ENCODE measurements at regions not wholly inside any gene's neighbourhood (a gene's known extent, or its start where the extent isn't known, plus 50 kb on each side); places are given as distances from the start of the nearest gene placed in this dataset.

DNA sequence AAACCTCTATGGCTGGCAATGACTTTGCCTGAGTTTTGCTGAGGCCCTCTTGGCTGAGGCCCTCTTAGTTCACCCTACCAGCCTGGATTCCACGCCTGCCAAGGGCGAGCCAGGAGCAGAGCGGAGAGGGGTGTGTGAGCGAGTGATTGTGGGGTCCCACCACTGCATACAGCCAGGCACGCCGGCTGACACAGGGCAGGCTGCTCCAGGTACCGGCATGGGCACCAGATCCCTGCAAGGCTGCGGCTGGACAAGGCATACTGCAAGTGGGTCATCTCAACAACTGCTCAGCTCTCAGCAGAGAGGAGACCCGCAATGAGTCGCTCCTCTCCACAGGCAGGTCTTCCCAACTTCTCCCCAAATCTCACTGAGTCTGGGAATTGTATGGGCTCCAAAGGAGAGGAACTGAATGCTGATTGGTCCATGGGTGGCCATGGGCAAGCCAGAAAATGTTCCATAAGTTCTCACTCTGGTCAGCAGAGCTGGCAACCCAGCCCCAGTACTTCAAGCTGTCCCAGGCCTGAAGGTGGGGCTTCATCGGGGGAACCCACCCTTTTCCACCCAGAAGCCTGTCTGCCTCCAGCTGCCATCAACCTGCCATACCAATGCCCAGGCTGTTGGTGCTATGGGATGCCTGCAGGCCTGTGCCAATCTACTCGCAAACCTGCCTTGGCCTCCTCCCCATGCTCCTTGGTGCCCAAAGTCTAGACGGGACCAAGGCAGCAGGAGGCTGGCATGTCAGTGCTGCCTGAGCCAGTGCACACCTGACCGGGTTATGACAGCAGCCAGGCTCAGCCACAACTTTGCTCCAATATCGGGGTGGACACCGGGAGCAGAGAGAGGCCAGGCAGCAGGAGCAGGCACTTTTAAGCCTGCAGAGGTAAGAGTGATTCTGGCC lies 1273.6 kb upstream of the GBE1 start:
- peaks cover 5% of the 10 kb centered on the region for H3K9me3 Mint-ChIP-seq
- no peaks in the 10 kb centered on the region for H3K27me3 Mint-ChIP-seq
- H3K4me3 Mint-ChIP-seq, result no peak overlapping the region
- H3K36me3 Mint-ChIP-seq (ENCODE audit: low read depth), result no peaks in the 10 kb centered on the region
- DNase-seq, result no peak
- ATAC-seq, result no peak
- no peak overlapping the region for H3K27ac Mint-ChIP-seq
- no peaks in the 10 kb centered on the region for H3K4me1 Mint-ChIP-seq

- Mint-ChIP-seq H3K9me3 (peaks cover 7% of the 10 kb centered on the region), H3K4me1 (no peaks in the 10 kb centered on the region), H3K4me3 (no peak overlapping the region), H3K27me3 (no peaks in the 10 kb centered on the region), H3K36me3 (ENCODE audit: low read depth) (no peaks in the 10 kb centered on the region), H3K27ac (no peak overlapping the region)
- DNase-seq (no peak), ATAC-seq (no peak)
Observed at GRCh38 chr3:83033133-83033532, 1271.7 kb upstream of the GBE1 start.

GRCh38 chr3:83023086-83023485 lies 1261.6 kb upstream of the GBE1 start:
- Mint-ChIP-seq H3K4me3 (no peak overlapping the region), H3K27me3 (no peaks in the 10 kb centered on the region), H3K36me3 (ENCODE audit: low read depth) (no peaks in the 10 kb centered on the region), H3K27ac (no peak overlapping the region), H3K9me3 (peaks cover 22% of the 10 kb centered on the region), H3K4me1 (no peaks in the 10 kb centered on the region)
- no peak for DNase-seq
- ATAC-seq, result no peak

- no peaks in the 10 kb centered on the region for H3K27me3 Mint-ChIP-seq
- H3K4me3 Mint-ChIP-seq, result no peak overlapping the region
- no peak overlapping the region for H3K27ac Mint-ChIP-seq
- DNase-seq, result no peak
- ATAC-seq, result no peak
- no peaks in the 10 kb centered on the region for H3K4me1 Mint-ChIP-seq
- H3K36me3 Mint-ChIP-seq (ENCODE audit: low read depth), result no peaks in the 10 kb centered on the region
- peaks cover 4% of the 10 kb centered on the region for H3K9me3 Mint-ChIP-seq
Observed at GRCh38 chr3:83011481-83011880, 1250.0 kb upstream of the GBE1 start.

GRCh38 chr3:83003917-83004316 lies 1242.5 kb upstream of the GBE1 start:
- no peak overlapping the region for H3K27ac Mint-ChIP-seq
- H3K4me3 Mint-ChIP-seq, result no peak overlapping the region
- DNase-seq, result no peak
- no peaks in the 10 kb centered on the region for H3K4me1 Mint-ChIP-seq
- ATAC-seq, result no peak
- peaks cover 4% of the 10 kb centered on the region for H3K9me3 Mint-ChIP-seq
- H3K27me3 Mint-ChIP-seq, result no peaks in the 10 kb centered on the region
- H3K36me3 Mint-ChIP-seq (ENCODE audit: low read depth), result no peaks in the 10 kb centered on the region

DNA sequence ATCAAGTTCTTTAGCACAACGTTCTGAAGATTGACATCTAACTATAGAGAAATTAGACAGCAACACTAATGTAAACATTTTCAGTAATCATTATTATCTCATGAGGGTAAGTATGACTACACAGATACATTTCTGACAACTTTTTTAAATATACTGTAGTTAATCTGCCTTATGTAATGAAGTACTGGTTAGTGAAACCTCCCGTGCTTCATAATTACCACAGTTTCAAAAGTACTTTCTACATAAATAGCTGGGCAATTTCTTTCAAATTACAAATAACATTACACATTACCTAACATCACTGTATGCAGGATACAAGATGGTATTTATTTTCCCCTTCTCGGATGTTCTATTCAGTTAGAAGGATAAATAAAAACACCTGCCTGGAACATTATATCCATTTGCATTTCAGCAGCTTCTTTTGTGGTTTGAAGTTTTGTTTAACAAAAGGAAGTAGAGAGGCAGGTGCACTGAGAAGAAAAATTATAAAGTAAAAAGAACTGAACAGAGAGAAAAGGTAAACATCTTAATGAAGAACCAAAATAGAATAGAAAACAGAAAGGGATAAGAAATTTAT lies 1241.5 kb upstream of the GBE1 start:
- ATAC-seq, result no peak
- Mint-ChIP-seq H3K27ac (no peak overlapping the region), H3K4me1 (no peaks in the 10 kb centered on the region)

DNA sequence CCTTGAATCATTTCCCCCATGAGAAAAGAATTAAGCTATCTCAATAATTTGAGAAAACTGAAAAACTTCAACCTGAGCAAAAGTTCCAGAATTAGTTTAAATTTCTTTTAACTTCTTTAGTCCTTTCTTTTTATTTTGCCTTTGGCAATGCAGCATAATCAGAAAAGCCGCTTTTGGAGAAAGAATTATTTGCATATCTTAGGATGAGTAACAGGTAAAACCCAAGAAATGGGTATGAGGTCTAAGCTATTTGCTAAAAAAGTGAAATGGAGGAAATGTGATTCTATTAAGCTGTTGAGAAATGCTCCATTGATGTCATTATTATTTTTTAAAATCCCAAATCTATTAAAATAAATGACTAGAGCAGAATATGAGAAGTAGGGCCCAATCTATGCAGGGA lies 1238.3 kb upstream of the GBE1 start:
- no peak for ATAC-seq
- H3K9me3 Mint-ChIP-seq, result peaks cover 24% of the 10 kb centered on the region
- H3K27ac Mint-ChIP-seq, result no peak overlapping the region
- no peak for DNase-seq
- no peaks in the 10 kb centered on the region for H3K27me3 Mint-ChIP-seq
- H3K36me3 Mint-ChIP-seq (ENCODE audit: low read depth), result no peaks in the 10 kb centered on the region
- H3K4me1 Mint-ChIP-seq, result no peaks in the 10 kb centered on the region
- no peak overlapping the region for H3K4me3 Mint-ChIP-seq

More for the DNA sequence above, 1241.5 kb upstream of the GBE1 start:
- no peak overlapping the region for H3K4me3 Mint-ChIP-seq
- no peaks in the 10 kb centered on the region for H3K27me3 Mint-ChIP-seq
- H3K9me3 Mint-ChIP-seq, result peaks cover 5% of the 10 kb centered on the region
- no peak for DNase-seq
- H3K36me3 Mint-ChIP-seq (ENCODE audit: low read depth), result no peaks in the 10 kb centered on the region

- H3K27me3 Mint-ChIP-seq, result no peaks in the 10 kb centered on the region
- DNase-seq, result no peak
- no peak overlapping the region for H3K27ac Mint-ChIP-seq
- H3K4me3 Mint-ChIP-seq, result no peak overlapping the region
- H3K4me1 Mint-ChIP-seq, result no peaks in the 10 kb centered on the region
- ATAC-seq, result no peak
- peaks cover 32% of the 10 kb centered on the region for H3K9me3 Mint-ChIP-seq
- H3K36me3 Mint-ChIP-seq (ENCODE audit: low read depth), result no peaks in the 10 kb centered on the region
Observed at GRCh38 chr3:82978368-82978767, 1216.9 kb upstream of the GBE1 start.

DNA sequence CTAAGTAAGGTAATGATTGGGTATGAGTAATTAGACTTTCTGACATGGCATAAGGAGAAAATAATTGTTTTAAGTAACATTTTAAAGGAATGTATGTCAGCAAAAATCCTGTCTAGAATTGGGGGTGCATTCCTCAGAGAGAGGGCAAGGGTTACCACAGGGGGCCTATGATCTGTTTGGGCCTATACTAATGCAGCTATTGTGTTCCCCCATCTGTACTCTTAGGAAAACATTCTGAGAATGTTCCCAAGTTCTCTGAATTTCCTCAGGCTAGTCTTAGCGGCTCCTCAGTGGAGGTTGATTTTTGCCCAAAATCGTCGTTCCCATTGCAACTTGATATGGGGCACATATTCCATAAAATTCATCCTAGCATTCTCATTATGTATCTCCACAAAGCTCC lies 1216.4 kb upstream of the GBE1 start:
- no peaks in the 10 kb centered on the region for H3K4me1 Mint-ChIP-seq
- ATAC-seq (no peak), DNase-seq (no peak)
- H3K27ac Mint-ChIP-seq, result no peak overlapping the region
- no peaks in the 10 kb centered on the region for H3K27me3 Mint-ChIP-seq
- peaks cover 27% of the 10 kb centered on the region for H3K9me3 Mint-ChIP-seq
- H3K36me3 Mint-ChIP-seq (ENCODE audit: low read depth), result no peaks in the 10 kb centered on the region
- H3K4me3 Mint-ChIP-seq, result no peak overlapping the region

DNA sequence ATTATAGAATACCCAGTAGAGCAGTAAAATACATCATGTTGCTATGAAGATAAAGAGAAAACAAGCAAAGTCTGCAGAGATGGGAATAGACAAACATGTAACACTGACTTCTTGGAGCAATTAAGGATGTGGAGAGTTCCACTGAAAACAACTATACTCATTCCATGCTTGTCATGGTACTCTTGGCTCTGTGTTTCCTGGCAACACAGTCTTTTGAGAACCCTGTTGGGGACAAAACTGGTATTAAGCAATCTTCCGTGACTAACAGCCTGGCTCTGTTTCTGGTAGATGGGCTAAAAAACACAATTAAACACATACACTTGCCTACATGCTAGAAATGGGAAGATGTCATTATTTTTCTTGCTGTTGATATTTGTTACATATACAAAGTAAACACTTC lies 1212.3 kb upstream of the GBE1 start:
- ATAC-seq (no peak), DNase-seq (no peak)
- H3K4me1 Mint-ChIP-seq, result no peaks in the 10 kb centered on the region
- no peaks in the 10 kb centered on the region for H3K27me3 Mint-ChIP-seq
- no peaks in the 10 kb centered on the region for H3K36me3 Mint-ChIP-seq (ENCODE audit: low read depth)
- peaks cover 11% of the 10 kb centered on the region for H3K9me3 Mint-ChIP-seq
- H3K27ac Mint-ChIP-seq, result no peak overlapping the region
- H3K4me3 Mint-ChIP-seq, result no peak overlapping the region

DNA sequence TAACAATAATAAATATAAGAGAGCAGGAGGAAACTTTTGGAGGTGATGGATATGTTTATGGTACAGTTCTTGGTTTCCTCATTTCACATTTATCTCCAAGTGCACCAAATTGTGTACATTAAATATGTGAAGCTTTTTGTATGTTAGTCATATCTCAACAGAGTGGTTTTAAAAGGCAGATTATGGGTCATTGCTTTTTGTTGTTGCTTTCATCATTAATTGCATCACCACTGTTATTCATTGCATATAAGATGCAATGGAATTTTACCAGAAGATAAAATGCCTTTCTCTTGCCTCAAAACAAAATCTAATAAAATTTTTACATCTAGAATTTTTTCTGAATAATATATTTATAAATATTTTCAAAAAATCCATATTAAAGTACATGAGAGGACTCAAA lies 1198.9 kb upstream of the GBE1 start:
- no peaks in the 10 kb centered on the region for H3K36me3 Mint-ChIP-seq (ENCODE audit: low read depth)
- no peak overlapping the region for H3K27ac Mint-ChIP-seq
- no peak for ATAC-seq
- H3K27me3 Mint-ChIP-seq, result no peaks in the 10 kb centered on the region
- no peak for DNase-seq
- H3K4me1 Mint-ChIP-seq, result no peaks in the 10 kb centered on the region
- H3K4me3 Mint-ChIP-seq, result no peak overlapping the region
- H3K9me3 Mint-ChIP-seq, result peaks cover 13% of the 10 kb centered on the region

- Mint-ChIP-seq H3K36me3 (ENCODE audit: low read depth) (no peaks in the 10 kb centered on the region), H3K27ac (no peak overlapping the region), H3K4me1 (no peaks in the 10 kb centered on the region), H3K9me3 (peaks cover 14% of the 10 kb centered on the region), H3K27me3 (no peaks in the 10 kb centered on the region), H3K4me3 (no peak overlapping the region)
- no peak for DNase-seq
- ATAC-seq, result no peak
Observed at GRCh38 chr3:82957696-82958095, 1196.3 kb upstream of the GBE1 start.

DNA sequence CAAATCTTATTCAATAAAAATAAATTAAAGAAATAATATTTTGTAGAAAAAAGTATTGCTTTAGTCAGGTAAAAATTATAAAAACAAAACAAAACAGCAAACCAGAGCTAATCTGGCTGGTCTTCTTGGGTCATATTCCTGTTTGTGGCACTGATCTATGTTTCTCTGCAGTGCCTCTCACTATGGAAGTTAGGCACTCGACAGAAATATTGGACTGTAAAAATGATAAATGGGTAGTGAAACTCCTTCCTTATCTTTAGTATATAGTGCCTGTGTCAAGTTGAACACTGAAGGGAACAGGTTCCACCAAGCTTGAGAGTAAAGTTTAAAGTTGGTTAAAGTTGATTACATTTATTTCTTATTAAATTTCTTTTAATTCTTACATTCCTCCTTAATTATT lies 1195.6 kb upstream of the GBE1 start:
- no peak for ATAC-seq
- Mint-ChIP-seq H3K9me3 (peaks cover 14% of the 10 kb centered on the region), H3K27ac (no peak overlapping the region)

GRCh38 chr3:82954486-82954885 lies 1193.0 kb upstream of the GBE1 start:
- DNase-seq (no peak), ATAC-seq (no peak)
- Mint-ChIP-seq H3K4me1 (no peaks in the 10 kb centered on the region), H3K4me3 (no peak overlapping the region), H3K36me3 (ENCODE audit: low read depth) (no peaks in the 10 kb centered on the region), H3K9me3 (peaks cover 9% of the 10 kb centered on the region), H3K27me3 (no peaks in the 10 kb centered on the region), H3K27ac (no peak overlapping the region)

More for the DNA sequence above, 1195.6 kb upstream of the GBE1 start:
- no peaks in the 10 kb centered on the region for H3K4me1 Mint-ChIP-seq
- no peaks in the 10 kb centered on the region for H3K36me3 Mint-ChIP-seq (ENCODE audit: low read depth)
- no peak for DNase-seq
- no peak overlapping the region for H3K4me3 Mint-ChIP-seq
- no peaks in the 10 kb centered on the region for H3K27me3 Mint-ChIP-seq

- no peak for DNase-seq
- H3K4me3 Mint-ChIP-seq, result no peak overlapping the region
- H3K27me3 Mint-ChIP-seq, result no peaks in the 10 kb centered on the region
- peaks cover 15% of the 10 kb centered on the region for H3K9me3 Mint-ChIP-seq
- no peaks in the 10 kb centered on the region for H3K36me3 Mint-ChIP-seq (ENCODE audit: low read depth)
- no peak for ATAC-seq
- no peak overlapping the region for H3K27ac Mint-ChIP-seq
- no peaks in the 10 kb centered on the region for H3K4me1 Mint-ChIP-seq
Observed at GRCh38 chr3:82942041-82942440, 1180.6 kb upstream of the GBE1 start.
